Cardiac septum (tissue), 1 donor: ENCODE measurements at regions not wholly inside any gene's neighbourhood (a gene's known extent, or its start where the extent isn't known, plus 50 kb on each side); places are given as distances from the start of the nearest gene placed in this dataset.
A peak's percentile ranks its signal among the peaks of the same experiment; 100 is the strongest.

ENCODE experiments used
- DNase-seq: peaks from one replicate; pipeline ENCODE4 v3.0.0-alpha.2; 2020; ENCODE audit warnings: low spot score
- intact Hi-C: fragments of 100-400 bp; cut with DNase I; formaldehyde crosslinking; loops from one replicate; pipeline ENCODE4 v1.14.0; 2022
- donor health status: DM: no; HTN: no; CAD: no.

DNA sequence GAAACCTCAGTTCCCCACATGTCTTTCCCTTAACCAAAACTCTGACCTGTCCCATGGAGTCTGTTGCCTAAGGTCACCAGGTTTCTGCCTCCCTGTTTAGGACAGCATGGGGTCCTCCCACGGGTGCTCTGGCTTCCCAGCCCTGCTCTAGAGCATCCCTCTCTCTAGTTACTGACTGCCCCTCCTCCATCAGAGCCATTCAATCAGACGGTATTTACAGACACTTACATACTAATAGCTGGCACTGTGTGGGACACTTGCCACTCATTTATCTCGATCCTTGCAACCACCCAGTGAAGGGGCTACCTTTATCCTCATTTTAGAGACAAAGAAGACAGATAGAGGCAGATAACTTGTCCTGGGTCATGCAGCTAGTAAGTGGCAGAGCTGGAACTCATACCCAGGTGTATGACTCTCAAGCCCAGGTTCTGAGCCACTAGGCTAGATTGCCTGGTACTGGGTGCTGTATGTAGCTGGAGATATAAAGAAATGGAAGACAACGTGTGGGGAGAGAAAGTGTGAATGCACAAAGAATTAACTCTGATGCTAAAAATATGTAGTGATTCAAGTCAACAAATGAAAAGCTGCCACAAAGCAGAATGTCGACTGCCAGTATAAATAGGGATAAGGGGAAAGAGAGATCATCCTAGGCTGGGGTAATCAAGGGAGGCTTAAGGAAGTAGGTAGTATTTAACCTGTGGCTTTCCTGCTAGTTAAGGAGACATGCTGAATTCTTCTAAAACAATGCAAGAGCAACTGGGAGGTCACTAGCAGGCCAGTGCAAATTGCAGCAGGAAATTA lies 52.5 kb upstream of the PDE8B start:
- intact Hi-C loops = no loop called here
- no peak for DNase-seq

DNA sequence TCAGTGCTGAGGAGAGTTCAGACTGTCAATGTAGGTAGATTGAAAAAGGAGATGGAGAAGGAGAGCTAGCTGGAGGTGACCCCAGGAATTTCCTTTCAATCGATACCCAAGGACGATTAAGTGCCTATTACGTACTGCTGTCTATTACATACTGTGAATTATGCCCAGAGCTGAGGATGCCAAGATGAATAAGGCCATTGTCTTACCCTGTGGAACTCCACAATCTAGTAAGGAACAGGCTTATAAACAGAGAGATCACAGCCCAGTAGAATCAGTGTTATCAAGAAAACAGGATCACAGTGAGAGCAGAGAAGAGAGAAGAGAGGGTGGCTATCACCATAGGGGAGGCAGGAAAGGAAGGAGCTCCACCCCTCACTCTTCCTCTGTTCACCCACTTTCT lies 54.1 kb upstream of the PDE8B start:
- DNase-seq = no peak
- intact Hi-C loops = no loop called here

DNA sequence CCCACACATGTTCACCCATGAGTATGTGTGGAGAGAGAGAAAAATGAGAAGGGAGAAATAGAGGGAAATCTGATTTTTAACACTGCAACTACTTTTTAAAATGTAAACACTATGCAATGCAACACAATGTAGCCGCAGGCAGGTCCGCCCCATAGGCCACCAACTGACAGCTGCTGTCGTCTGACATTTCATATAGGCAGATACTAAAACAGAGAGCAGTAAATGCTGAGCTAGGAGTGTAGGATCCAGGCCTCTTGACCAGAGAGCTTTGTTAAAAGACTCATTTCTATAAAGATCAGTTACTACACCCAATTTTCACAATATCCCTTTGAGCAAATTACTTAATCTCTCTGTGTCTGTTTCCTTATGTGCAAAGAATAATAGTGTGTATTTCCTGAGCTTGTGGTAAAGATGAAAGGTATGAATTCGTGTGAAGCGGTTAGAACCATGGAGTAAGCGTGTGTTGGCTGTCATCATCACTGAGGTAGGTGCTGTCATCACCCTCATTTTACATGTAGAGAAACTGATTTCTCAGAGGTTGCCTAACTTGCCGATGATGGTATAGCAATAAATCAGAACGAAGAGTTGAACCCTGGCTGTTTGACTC lies 55.2 kb upstream of the PDE8B start:
- DNase-seq = no peak
- intact Hi-C loops = no loop called here

DNA sequence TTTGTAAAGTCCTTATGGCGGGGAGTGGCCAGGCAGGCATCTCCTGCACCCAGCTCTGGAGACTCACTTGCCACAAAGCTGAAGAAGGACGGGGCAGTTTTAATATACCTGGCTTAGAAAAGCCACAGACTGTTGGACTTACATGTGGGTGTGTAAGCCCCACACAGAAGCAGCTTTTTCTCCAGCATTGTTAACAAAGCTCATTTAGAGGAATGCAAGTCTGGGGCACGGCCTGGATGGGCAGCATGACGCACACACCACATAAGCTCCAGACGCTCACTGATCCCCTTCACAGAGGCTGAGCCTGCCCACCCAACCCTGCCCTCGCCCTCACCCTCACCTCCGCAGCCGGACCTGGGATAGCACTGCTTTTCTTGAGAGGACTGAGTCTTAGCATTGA lies 58.0 kb upstream of the PDE8B start:
- DNase-seq = no peak
- intact Hi-C loops = no loop called here

DNA sequence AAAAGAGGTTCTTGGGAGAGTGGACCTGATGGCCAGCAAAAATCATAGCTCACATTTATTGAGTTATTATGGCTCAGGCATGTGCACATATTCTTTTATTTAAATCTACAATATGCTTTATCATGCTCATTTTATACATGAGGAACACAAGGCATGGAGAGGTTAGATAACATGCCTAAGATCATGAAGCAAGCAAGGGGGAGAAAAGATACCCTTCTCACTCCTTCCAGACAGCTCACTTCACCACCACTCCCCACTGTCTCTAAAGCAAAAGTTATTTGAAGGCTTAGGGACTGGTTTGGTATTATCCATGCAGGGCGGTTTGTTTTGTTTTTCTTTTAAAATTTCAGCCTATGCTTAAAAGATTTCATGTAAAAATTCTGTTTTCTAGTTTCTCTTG lies 59.0 kb upstream of the PDE8B start:
- intact Hi-C loops = no loop called here
- DNase-seq = no peak

DNA sequence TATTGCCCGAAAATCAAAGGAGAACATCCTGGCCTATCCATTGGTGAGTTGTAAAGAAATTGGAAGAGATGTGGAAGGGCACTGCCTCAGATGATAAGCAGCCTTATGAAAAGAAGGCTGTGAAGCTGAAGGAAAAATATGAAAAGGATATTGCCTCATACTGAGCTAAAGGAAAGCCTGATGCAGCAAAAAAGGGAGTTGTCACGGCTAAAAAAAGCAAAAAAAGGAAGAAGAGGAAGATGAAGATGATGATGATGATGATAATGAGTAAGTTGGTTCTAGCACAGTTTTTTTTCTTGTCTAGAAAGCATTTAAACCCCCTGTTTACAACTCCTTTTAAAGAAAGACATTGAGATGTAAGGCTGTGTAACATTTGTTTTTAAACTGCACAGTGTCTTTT lies 59.8 kb upstream of the ZBED3 start:
- intact Hi-C loops = loop anchor here (5.0 kb wide), 1 partner anchor 65 kb away; the partner anchor contains the start of gene PDE8B
- DNase-seq = no peak

DNA sequence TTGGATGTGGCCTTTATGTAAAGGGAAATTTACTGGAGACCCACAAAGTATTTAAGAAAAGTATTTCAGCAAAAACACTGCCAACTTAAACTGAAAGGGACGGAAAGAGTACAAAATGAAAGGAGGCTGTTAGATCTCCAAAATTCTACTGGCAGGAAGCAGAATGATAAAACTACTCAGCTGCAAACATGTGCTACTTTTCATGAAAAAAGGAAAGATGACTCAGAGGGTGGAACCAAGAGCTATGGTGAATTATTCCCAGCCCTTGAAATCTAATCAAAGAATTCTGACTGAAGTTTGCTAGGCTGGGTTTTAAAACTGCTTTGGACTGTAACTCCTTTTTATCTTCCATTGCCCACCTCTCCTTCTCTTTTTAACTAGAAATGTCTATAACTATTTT lies 58.6 kb upstream of the ZBED3 start:
- intact Hi-C loops = loop anchor here (5.0 kb wide), 1 partner anchor 67 kb away; the partner anchor contains the start of gene PDE8B
- no peak for DNase-seq

DNA sequence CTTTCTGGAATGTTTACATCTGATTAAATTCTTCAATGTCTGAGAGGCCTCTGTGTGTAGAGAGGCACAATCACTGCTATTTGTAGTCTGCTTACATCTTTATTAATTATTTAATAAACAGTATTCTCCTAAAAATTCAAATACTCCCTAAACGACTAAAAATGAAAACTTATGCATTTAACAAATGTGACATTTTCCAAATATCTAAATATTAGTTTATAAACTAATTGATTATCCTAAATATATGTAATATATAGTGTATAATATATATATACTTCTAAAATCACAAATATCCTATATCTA lies 57.7 kb upstream of the ZBED3 start:
- DNase-seq = no peak
- intact Hi-C loops = loop anchor here (1.0 to 5.0 kb wide), 3 partner anchors 68 to 348 kb away; partner anchors contain the start of genes PDE8B and WDR41

DNA sequence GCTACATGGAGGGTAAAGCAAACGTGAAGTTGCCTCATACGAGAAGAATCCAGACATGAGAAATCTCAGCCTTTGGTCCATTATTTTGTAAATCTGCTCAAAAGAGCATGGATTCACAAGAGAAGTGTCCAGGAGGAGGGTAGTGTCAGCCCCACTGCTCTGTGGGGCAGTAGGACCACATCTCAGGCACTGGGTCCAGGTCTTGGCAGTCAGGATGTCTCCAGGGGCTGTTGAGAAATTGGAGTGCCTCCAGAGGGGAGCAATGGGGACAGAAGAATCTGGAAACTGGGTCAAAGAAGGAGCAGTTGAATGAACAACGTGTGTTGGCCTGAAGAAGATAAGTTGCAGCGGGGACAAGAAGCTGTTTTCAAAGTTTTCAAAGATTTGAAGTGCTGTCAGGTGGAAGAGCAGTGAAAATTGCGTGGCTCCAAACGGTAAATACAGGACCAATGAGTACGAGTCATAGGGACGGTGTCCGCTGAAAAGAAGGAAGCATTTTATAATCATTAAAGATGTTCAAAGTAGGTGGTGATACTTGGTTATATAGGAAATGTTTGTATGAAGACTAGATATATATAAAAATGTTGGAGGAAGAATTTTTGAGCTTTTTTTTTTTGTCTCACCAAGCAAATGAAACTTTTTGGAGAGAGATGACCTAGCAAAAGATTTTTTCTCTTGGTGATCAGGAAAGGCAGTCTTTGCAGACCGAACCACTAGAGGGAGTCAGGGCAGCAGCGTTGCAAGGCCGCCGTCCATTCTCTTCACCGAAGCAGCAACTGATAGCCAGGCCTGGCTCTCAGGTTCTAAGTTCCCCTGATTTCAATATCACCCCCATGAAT lies 57.1 kb upstream of the ZBED3 start:
- peak; percentile 82 for DNase-seq
- intact Hi-C loops = loop anchor here (1.0 to 5.0 kb wide), 2 partner anchors 93 to 348 kb away; partner anchors contain the start of gene WDR41

DNA sequence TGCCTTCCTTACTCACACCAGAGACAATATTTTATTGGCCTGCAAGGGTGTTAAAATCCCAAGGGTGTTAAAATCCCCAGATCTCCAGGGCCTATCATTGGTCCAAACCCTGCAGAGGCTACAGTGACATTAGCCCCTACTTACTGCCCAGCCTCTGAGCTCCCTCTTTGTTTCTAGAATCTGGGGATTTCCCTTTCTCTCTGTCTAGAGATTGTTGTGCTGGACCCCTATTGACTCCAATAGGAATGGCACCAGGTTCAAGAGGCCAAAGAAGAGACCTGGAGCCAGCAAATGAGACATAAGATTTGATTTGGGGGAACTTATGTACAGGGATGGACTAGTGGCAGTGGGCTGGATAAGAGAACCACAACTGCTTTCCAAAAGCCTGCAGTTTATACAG lies 53.3 kb upstream of the ZBED3 start:
- intact Hi-C loops = loop anchor here (5.0 kb wide), 1 partner anchor 97 kb away; no protein-coding TSS in a partner anchor
- no peak for DNase-seq

DNA sequence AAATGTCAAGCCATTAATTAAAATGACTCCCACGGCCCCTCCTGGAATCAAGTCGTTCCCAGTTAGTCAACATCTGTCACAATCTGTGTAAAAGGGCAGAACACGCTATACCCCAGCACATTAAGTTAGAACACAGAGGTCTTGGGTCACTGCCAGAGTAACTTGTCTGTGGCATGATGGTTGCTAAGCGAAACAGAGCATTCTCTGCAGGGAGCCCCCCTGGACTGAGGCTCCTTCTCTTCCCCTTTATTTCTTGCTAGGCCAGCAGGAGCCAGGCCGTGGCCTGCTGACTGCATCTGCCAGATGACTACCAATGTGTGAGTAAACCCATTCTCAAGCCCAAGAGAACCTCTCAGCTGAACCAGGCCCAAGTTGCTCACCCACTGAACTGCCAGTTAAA lies 51.9 kb upstream of the ZBED3 start:
- intact Hi-C loops = no loop called here
- DNase-seq = no peak
